ENCODE measurements at regions not wholly inside any gene's neighbourhood (a gene's known extent, or its start where the extent isn't known, plus 50 kb on each side); places are given as distances from the start of the nearest gene placed in this dataset.

- Histone ChIP-seq H3K36me3 (ENCODE audit: insufficient read depth) (no peaks in the 10 kb centered on the region; the same call in 1 of the 2 replicates), H3K4me3 (no peak overlapping the region), H3F3A (replicated peaks; ENCODE audit: low read depth) (no peaks in the 10 kb centered on the region), H3K9me2 (ENCODE audit: insufficient read depth) (peaks cover 5% of the 10 kb centered on the region), H4K20me1 (replicated peaks; ENCODE audit: insufficient read depth) (no peaks in the 10 kb centered on the region), H2AFZ (no peak overlapping the region), H3K27me3 (ENCODE audit: insufficient read depth) (no peaks in the 10 kb centered on the region), H3K4me1 (ENCODE audit: insufficient read depth) (peaks cover 9% of the 10 kb centered on the region), H3K27ac (ENCODE audit: low read depth) (no peak overlapping the region), H3K4me2 (no peak overlapping the region), H3K79me2 (replicated peaks; ENCODE audit: insufficient read depth) (no peaks in the 10 kb centered on the region)
- TF ChIP-seq STAT1 (IDR thresholded peaks at IDR 0.05; ENCODE audit: unreplicated experiment) (no peak), EZH2 (IDR thresholded peaks at IDR 0.05; ENCODE audit: low read depth, unreplicated experiment) (no peak), CREB1 (CRISPR knock-in tag; IDR thresholded peaks at IDR 0.05; ENCODE audit: low read depth) (no peak), ZNF114 (CRISPR knock-in tag; IDR thresholded peaks at IDR 0.05) (no peak), CTCF (conservative IDR thresholded peaks at IDR 0.05; ENCODE audit: low read depth in 2 of 2) (no peak), ETS1 (IDR thresholded peaks at IDR 0.05) (no peak), POLR2AphosphoS5 (IDR thresholded peaks at IDR 0.05; ENCODE audit: low read depth) (no peak), NANOG (IDR thresholded peaks at IDR 0.05; ENCODE audit: borderline replicate concordance) (no peak), ZNF331 (CRISPR knock-in tag; IDR thresholded peaks at IDR 0.05; ENCODE audit: low read depth) (no peak), EZH2phosphoT487 (IDR thresholded peaks at IDR 0.05; ENCODE audit: unreplicated experiment) (no peak), JUNB (IDR thresholded peaks at IDR 0.05; ENCODE audit: unreplicated experiment) (no peak)
- TF ChIP-seq, protein P1, sequence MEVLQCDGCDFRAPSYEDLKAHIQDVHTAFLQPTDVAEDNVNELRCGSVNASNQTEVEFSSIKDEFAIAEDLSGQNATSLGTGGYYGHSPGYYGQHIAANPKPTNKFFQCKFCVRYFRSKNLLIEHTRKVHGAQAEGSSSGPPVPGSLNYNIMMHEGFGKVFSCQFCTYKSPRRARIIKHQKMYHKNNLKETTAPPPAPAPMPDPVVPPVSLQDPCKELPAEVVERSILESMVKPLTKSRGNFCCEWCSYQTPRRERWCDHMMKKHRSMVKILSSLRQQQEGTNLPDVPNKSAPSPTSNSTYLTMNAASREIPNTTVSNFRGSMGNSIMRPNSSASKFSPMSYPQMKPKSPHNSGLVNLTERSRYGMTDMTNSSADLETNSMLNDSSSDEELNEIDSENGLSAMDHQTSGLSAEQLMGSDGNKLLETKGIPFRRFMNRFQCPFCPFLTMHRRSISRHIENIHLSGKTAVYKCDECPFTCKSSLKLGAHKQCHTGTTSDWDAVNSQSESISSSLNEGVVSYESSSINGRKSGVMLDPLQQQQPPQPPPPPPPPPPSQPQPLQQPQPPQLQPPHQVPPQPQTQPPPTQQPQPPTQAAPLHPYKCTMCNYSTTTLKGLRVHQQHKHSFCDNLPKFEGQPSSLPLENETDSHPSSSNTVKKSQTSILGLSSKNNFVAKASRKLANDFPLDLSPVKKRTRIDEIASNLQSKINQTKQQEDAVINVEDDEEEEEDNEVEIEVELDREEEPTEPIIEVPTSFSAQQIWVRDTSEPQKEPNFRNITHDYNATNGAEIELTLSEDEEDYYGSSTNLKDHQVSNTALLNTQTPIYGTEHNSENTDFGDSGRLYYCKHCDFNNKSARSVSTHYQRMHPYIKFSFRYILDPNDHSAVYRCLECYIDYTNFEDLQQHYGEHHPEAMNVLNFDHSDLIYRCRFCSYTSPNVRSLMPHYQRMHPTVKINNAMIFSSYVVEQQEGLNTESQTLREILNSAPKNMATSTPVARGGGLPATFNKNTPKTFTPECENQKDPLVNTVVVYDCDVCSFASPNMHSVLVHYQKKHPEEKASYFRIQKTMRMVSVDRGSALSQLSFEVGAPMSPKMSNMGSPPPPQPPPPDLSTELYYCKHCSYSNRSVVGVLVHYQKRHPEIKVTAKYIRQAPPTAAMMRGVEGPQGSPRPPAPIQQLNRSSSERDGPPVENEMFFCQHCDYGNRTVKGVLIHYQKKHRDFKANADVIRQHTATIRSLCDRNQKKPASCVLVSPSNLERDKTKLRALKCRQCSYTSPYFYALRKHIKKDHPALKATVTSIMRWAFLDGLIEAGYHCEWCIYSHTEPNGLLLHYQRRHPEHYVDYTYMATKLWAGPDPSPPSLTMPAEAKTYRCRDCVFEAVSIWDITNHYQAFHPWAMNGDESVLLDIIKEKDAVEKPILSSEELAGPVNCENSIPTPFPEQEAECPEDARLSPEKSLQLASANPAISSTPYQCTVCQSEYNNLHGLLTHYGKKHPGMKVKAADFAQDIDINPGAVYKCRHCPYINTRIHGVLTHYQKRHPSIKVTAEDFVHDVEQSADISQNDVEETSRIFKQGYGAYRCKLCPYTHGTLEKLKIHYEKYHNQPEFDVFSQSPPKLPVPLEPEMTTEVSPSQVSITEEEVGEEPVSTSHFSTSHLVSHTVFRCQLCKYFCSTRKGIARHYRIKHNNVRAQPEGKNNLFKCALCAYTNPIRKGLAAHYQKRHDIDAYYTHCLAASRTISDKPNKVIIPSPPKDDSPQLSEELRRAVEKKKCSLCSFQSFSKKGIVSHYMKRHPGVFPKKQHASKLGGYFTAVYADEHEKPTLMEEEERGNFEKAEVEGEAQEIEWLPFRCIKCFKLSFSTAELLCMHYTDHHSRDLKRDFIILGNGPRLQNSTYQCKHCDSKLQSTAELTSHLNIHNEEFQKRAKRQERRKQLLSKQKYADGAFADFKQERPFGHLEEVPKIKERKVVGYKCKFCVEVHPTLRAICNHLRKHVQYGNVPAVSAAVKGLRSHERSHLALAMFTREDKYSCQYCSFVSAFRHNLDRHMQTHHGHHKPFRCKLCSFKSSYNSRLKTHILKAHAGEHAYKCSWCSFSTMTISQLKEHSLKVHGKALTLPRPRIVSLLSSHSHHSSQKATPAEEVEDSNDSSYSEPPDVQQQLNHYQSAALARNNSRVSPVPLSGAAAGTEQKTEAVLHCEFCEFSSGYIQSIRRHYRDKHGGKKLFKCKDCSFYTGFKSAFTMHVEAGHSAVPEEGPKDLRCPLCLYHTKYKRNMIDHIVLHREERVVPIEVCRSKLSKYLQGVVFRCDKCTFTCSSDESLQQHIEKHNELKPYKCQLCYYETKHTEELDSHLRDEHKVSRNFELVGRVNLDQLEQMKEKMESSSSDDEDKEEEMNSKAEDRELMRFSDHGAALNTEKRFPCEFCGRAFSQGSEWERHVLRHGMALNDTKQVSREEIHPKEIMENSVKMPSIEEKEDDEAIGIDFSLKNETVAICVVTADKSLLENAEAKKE (CRISPR knock-in tag; IDR thresholded peaks at IDR 0.05), result no peak
- TF ChIP-seq, protein P2, sequence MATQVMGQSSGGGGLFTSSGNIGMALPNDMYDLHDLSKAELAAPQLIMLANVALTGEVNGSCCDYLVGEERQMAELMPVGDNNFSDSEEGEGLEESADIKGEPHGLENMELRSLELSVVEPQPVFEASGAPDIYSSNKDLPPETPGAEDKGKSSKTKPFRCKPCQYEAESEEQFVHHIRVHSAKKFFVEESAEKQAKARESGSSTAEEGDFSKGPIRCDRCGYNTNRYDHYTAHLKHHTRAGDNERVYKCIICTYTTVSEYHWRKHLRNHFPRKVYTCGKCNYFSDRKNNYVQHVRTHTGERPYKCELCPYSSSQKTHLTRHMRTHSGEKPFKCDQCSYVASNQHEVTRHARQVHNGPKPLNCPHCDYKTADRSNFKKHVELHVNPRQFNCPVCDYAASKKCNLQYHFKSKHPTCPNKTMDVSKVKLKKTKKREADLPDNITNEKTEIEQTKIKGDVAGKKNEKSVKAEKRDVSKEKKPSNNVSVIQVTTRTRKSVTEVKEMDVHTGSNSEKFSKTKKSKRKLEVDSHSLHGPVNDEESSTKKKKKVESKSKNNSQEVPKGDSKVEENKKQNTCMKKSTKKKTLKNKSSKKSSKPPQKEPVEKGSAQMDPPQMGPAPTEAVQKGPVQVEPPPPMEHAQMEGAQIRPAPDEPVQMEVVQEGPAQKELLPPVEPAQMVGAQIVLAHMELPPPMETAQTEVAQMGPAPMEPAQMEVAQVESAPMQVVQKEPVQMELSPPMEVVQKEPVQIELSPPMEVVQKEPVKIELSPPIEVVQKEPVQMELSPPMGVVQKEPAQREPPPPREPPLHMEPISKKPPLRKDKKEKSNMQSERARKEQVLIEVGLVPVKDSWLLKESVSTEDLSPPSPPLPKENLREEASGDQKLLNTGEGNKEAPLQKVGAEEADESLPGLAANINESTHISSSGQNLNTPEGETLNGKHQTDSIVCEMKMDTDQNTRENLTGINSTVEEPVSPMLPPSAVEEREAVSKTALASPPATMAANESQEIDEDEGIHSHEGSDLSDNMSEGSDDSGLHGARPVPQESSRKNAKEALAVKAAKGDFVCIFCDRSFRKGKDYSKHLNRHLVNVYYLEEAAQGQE (IDR thresholded peaks at IDR 0.05; ENCODE audit: unreplicated experiment), result no peak
- no peak overlapping the region for H3K27ac Mint-ChIP-seq
- H3K27me3 Mint-ChIP-seq (ENCODE audit: insufficient read depth, low read depth, poor library complexity), result peaks cover 3% of the 10 kb centered on the region
- H3K36me3 Mint-ChIP-seq (ENCODE audit: low read depth), result no peaks in the 10 kb centered on the region
- DNase-seq (ENCODE audit: low spot score), result no peak
- peaks cover 8% of the 10 kb centered on the region; the same call in 2 of the 3 replicates for H3K4me1 Mint-ChIP-seq
- H3K4me3 Mint-ChIP-seq, result no peak overlapping the region
- no peak for ATAC-seq
- no peaks in the 10 kb centered on the region for H3K9me3 Mint-ChIP-seq
Measured at GRCh38 chr14:51333901-51334521, 94.0 kb downstream of the TMX1 start.
